Activated CD8-positive, alpha-beta memory T cell treated with anti-CD3 and anti-CD28 coated beads, Interleukin-2, amount 10 ng/mL, durations not matched to agents 7 days and 5 days (primary cell): ENCODE measurements at regions not wholly inside any gene's neighbourhood (a gene's known extent, or its start where the extent isn't known, plus 50 kb on each side); places are given as distances from the start of the nearest gene placed in this dataset.

ENCODE experiments used
- ATAC-seq: fragments of 150-1000 bp; cut with Tn5 transposase; one replicate; pipeline ENCODE4 v1.10.0; 2021; ENCODE audit warnings: moderate library complexity
- CTCF ChIA-PET: fragments of 350-600 bp; sonication (Branson Sonifier 250); formaldehyde crosslinking; loops from one replicate; lab custom pipeline; 2021; ENCODE audit warnings: antibody characterized with exemption; lab: Charles Lee
- DNase-seq: peaks from one replicate; pipeline ENCODE4 v3.0.0-alpha.2; 2020
- H3K27ac Mint-ChIP-seq: one replicate; pipeline ENCODE4 v1.8.0; 2021; ENCODE audit warnings: mild to moderate bottlenecking, mixed read lengths
- H3K27me3 Mint-ChIP-seq: one replicate; pipeline ENCODE4 v1.8.0; 2021; ENCODE audit warnings: mixed read lengths
- H3K36me3 Mint-ChIP-seq: one replicate; pipeline ENCODE4 v1.8.0; 2021; ENCODE audit warnings: mild to moderate bottlenecking, mixed read lengths
- H3K4me1 Mint-ChIP-seq: one replicate; pipeline ENCODE4 v1.8.0; 2021; ENCODE audit warnings: mixed read lengths
- H3K4me3 Mint-ChIP-seq: one replicate; pipeline ENCODE4 v1.8.0; 2021; ENCODE audit warnings: mild to moderate bottlenecking, moderate library complexity, mixed read lengths
- H3K9me3 Mint-ChIP-seq: one replicate; pipeline ENCODE4 v1.8.0; 2022; ENCODE audit warnings: low read depth, mixed read lengths

- Mint-ChIP-seq H3K4me1 (no peaks in the 10 kb centered on the region), H3K9me3 (peaks cover 6% of the 10 kb centered on the region), H3K4me3 (no peak overlapping the region), H3K36me3 (no peaks in the 10 kb centered on the region), H3K27ac (no peak overlapping the region), H3K27me3 (no peaks in the 10 kb centered on the region)
- ATAC-seq (no peak), DNase-seq (no peak)
- CTCF ChIA-PET, result no interaction called here
Measured at GRCh38 chr13:65866138-65866537, 1364.0 kb downstream of the PCDH9 start.

GRCh38 chr13:65865206-65865605 lies 1364.9 kb downstream of the PCDH9 start:
- no peaks in the 10 kb centered on the region for H3K36me3 Mint-ChIP-seq
- H3K27ac Mint-ChIP-seq, result no peak overlapping the region
- CTCF ChIA-PET, result interaction anchor here (0.7 kb wide), 1 partner anchor 671 kb away, joined by 3 read pairs; no protein-coding TSS in a partner anchor
- peaks cover 6% of the 10 kb centered on the region for H3K9me3 Mint-ChIP-seq
- H3K4me1 Mint-ChIP-seq, result no peaks in the 10 kb centered on the region
- no peak overlapping the region for H3K4me3 Mint-ChIP-seq
- no peaks in the 10 kb centered on the region for H3K27me3 Mint-ChIP-seq
- DNase-seq (no peak), ATAC-seq (no peak)

- Mint-ChIP-seq H3K27ac (no peak overlapping the region), H3K4me1 (no peaks in the 10 kb centered on the region), H3K9me3 (peaks cover 6% of the 10 kb centered on the region), H3K4me3 (no peak overlapping the region), H3K27me3 (no peaks in the 10 kb centered on the region), H3K36me3 (no peaks in the 10 kb centered on the region)
- no peak for ATAC-seq
- no peak for DNase-seq
- CTCF ChIA-PET, result no interaction called here
Measured at GRCh38 chr13:65864039-65864438, 1366.1 kb downstream of the PCDH9 start.

- no peak for ATAC-seq
- Mint-ChIP-seq H3K27me3 (no peaks in the 10 kb centered on the region), H3K4me1 (no peaks in the 10 kb centered on the region), H3K9me3 (peaks cover 2% of the 10 kb centered on the region), H3K4me3 (no peak overlapping the region), H3K36me3 (no peaks in the 10 kb centered on the region), H3K27ac (no peak overlapping the region)
- CTCF ChIA-PET, result no interaction called here
- DNase-seq, result no peak
Measured at GRCh38 chr13:65860306-65860705, 1369.8 kb downstream of the PCDH9 start.

GRCh38 chr13:65857942-65858565 lies 1372.1 kb downstream of the PCDH9 start:
- ATAC-seq (no peak), DNase-seq (no peak)
- H3K4me3 Mint-ChIP-seq, result no peak overlapping the region
- CTCF ChIA-PET, result no interaction called here
- no peak overlapping the region for H3K27ac Mint-ChIP-seq
- H3K27me3 Mint-ChIP-seq, result no peaks in the 10 kb centered on the region
- H3K36me3 Mint-ChIP-seq, result no peaks in the 10 kb centered on the region
- H3K9me3 Mint-ChIP-seq, result peaks cover 3% of the 10 kb centered on the region
- no peaks in the 10 kb centered on the region for H3K4me1 Mint-ChIP-seq

- DNase-seq, result no peak
- Mint-ChIP-seq H3K9me3 (peaks cover 3% of the 10 kb centered on the region), H3K4me1 (no peaks in the 10 kb centered on the region), H3K4me3 (no peak overlapping the region), H3K27me3 (no peaks in the 10 kb centered on the region), H3K27ac (no peak overlapping the region), H3K36me3 (no peaks in the 10 kb centered on the region)
- ATAC-seq, result no peak
- CTCF ChIA-PET, result no interaction called here
Measured at GRCh38 chr13:65856431-65856830, 1373.7 kb downstream of the PCDH9 start.

- no peak for ATAC-seq
- no peak overlapping the region for H3K27ac Mint-ChIP-seq
- no peaks in the 10 kb centered on the region for H3K36me3 Mint-ChIP-seq
- no peak for DNase-seq
- no peak overlapping the region for H3K4me3 Mint-ChIP-seq
- no peaks in the 10 kb centered on the region for H3K4me1 Mint-ChIP-seq
- no peaks in the 10 kb centered on the region for H3K27me3 Mint-ChIP-seq
- peaks cover 3% of the 10 kb centered on the region for H3K9me3 Mint-ChIP-seq
- CTCF ChIA-PET, result no interaction called here
Measured at GRCh38 chr13:65855242-65855805, 1374.8 kb downstream of the PCDH9 start.

- no peaks in the 10 kb centered on the region for H3K27me3 Mint-ChIP-seq
- no peak for DNase-seq
Measured at GRCh38 chr13:65854431-65854830, 1375.7 kb downstream of the PCDH9 start.

GRCh38 chr13:65844266-65844841 lies 1385.8 kb downstream of the PCDH9 start:
- Mint-ChIP-seq H3K27me3 (no peaks in the 10 kb centered on the region), H3K36me3 (no peaks in the 10 kb centered on the region), H3K27ac (no peak overlapping the region), H3K9me3 (peaks cover 12% of the 10 kb centered on the region), H3K4me3 (no peak overlapping the region), H3K4me1 (no peaks in the 10 kb centered on the region)
- DNase-seq (no peak), ATAC-seq (no peak)
- CTCF ChIA-PET, result no interaction called here

More at GRCh38 chr13:65854431-65854830, 1375.7 kb downstream of the PCDH9 start:
- Mint-ChIP-seq H3K4me3 (no peak overlapping the region), H3K9me3 (peaks cover 3% of the 10 kb centered on the region), H3K27ac (no peak overlapping the region), H3K4me1 (no peaks in the 10 kb centered on the region), H3K36me3 (no peaks in the 10 kb centered on the region)
- CTCF ChIA-PET, result no interaction called here
- no peak for ATAC-seq

GRCh38 chr13:65843314-65843731 lies 1386.8 kb downstream of the PCDH9 start:
- Mint-ChIP-seq H3K27me3 (no peaks in the 10 kb centered on the region), H3K36me3 (no peaks in the 10 kb centered on the region), H3K4me1 (no peaks in the 10 kb centered on the region), H3K4me3 (no peak overlapping the region), H3K9me3 (peaks cover 12% of the 10 kb centered on the region), H3K27ac (no peak overlapping the region)
- CTCF ChIA-PET, result no interaction called here
- no peak for ATAC-seq
- no peak for DNase-seq

GRCh38 chr13:65841156-65841555 lies 1389.0 kb downstream of the PCDH9 start:
- ATAC-seq, result no peak
- no peaks in the 10 kb centered on the region for H3K4me1 Mint-ChIP-seq
- no peaks in the 10 kb centered on the region for H3K36me3 Mint-ChIP-seq
- DNase-seq, result no peak
- H3K4me3 Mint-ChIP-seq, result no peak overlapping the region
- no peak overlapping the region for H3K27ac Mint-ChIP-seq
- CTCF ChIA-PET, result no interaction called here
- H3K9me3 Mint-ChIP-seq, result peaks cover 11% of the 10 kb centered on the region
- no peaks in the 10 kb centered on the region for H3K27me3 Mint-ChIP-seq

- peaks cover 2% of the 10 kb centered on the region for H3K9me3 Mint-ChIP-seq
Measured at GRCh38 chr13:65836066-65836465, 1394.1 kb downstream of the PCDH9 start.

GRCh38 chr13:65834897-65835296 lies 1395.2 kb downstream of the PCDH9 start:
- Mint-ChIP-seq H3K9me3 (peaks cover 6% of the 10 kb centered on the region), H3K27ac (no peak overlapping the region), H3K27me3 (no peaks in the 10 kb centered on the region), H3K4me3 (no peak overlapping the region), H3K36me3 (no peaks in the 10 kb centered on the region), H3K4me1 (no peaks in the 10 kb centered on the region)
- DNase-seq (no peak), ATAC-seq (no peak)
- CTCF ChIA-PET, result no interaction called here

More at GRCh38 chr13:65836066-65836465, 1394.1 kb downstream of the PCDH9 start:
- no peak for ATAC-seq
- no peak for DNase-seq
- Mint-ChIP-seq H3K27me3 (no peaks in the 10 kb centered on the region), H3K27ac (no peak overlapping the region), H3K4me3 (no peak overlapping the region), H3K4me1 (no peaks in the 10 kb centered on the region), H3K36me3 (no peaks in the 10 kb centered on the region)
- CTCF ChIA-PET, result no interaction called here
